ENCODE measurements at regions not wholly inside any gene's neighbourhood (a gene's known extent, or its start where the extent isn't known, plus 50 kb on each side); places are given as distances from the start of the nearest gene placed in this dataset.
"Not testable (repeated sequence)": the region's sequence is repeated elsewhere in the genome, so short reads cannot be mapped to it uniquely, and the experiment has no call there.

- not testable (repeated sequence) for H3K4me3 ChIP-seq (ENCODE audit: low read depth, low read length)
Observed at GRCh38 chr10:30703446-30703845, 73.9 kb upstream of the LYZL2 start.

- no peak overlapping the region for H3K4me3 ChIP-seq (ENCODE audit: low read depth, low read length)
Observed at GRCh38 chr10:30702860-30703259, 73.3 kb upstream of the LYZL2 start.

GRCh38 chr10:30701451-30702173, 72.1 kb upstream of the LYZL2 start:
- no peak overlapping the region for H3K4me3 ChIP-seq (ENCODE audit: low read depth, low read length)

GRCh38 chr10:30697806-30698205, 68.3 kb upstream of the LYZL2 start:
- no peak overlapping the region for H3K4me3 ChIP-seq (ENCODE audit: low read depth, low read length)

- not testable (repeated sequence) for H3K4me3 ChIP-seq (ENCODE audit: low read depth, low read length)
Observed at GRCh38 chr10:30697221-30697620, 67.7 kb upstream of the LYZL2 start.

GRCh38 chr10:30696416-30697185, 67.0 kb upstream of the LYZL2 start:
- not testable (repeated sequence) for H3K4me3 ChIP-seq (ENCODE audit: low read depth, low read length)

- not testable (repeated sequence) for H3K4me3 ChIP-seq (ENCODE audit: low read depth, low read length)
Observed at GRCh38 chr10:30695481-30696236, 66.1 kb upstream of the LYZL2 start.

- no peak overlapping the region for H3K4me3 ChIP-seq (ENCODE audit: low read depth, low read length)
Observed at GRCh38 chr10:30694518-30695228, 65.1 kb upstream of the LYZL2 start.

GRCh38 chr10:30691639-30692015, 62.1 kb upstream of the LYZL2 start:
- no peak overlapping the region for H3K4me3 ChIP-seq (ENCODE audit: low read depth, low read length)

- not testable (repeated sequence) for H3K4me3 ChIP-seq (ENCODE audit: low read depth, low read length)
Observed at GRCh38 chr10:30690948-30691638, 61.5 kb upstream of the LYZL2 start.

- H3K4me3 ChIP-seq (ENCODE audit: low read depth, low read length): no peak overlapping the region
Observed at GRCh38 chr10:30688456-30688855, 58.9 kb upstream of the LYZL2 start.

GRCh38 chr10:30687698-30688213, 58.2 kb upstream of the LYZL2 start:
- H3K4me3 ChIP-seq (ENCODE audit: low read depth, low read length): no peak overlapping the region

GRCh38 chr10:30686708-30687107, 57.2 kb upstream of the LYZL2 start:
- H3K4me3 ChIP-seq (ENCODE audit: low read depth, low read length): no peak overlapping the region

GRCh38 chr10:30683496-30683895, 53.9 kb upstream of the LYZL2 start:
- H3K4me3 ChIP-seq (ENCODE audit: low read depth, low read length): no peak overlapping the region

GRCh38 chr10:30682377-30683199, 53.0 kb upstream of the LYZL2 start:
- H3K4me3 ChIP-seq (ENCODE audit: low read depth, low read length): not testable (repeated sequence)

GRCh38 chr10:30680908-30681307, 51.4 kb upstream of the LYZL2 start:
- no peak overlapping the region for H3K4me3 ChIP-seq (ENCODE audit: low read depth, low read length)
